DOHH2 (cell line): ENCODE measurements at regions not wholly inside any gene's neighbourhood (a gene's known extent, or its start where the extent isn't known, plus 50 kb on each side); places are given as distances from the start of the nearest gene placed in this dataset.
A peak's percentile ranks its signal among the peaks of the same experiment; 100 is the strongest.

ENCODE experiments used
- H3F3A ChIP-seq: fragments of 200-600 bp; sonication (generic), shearing (Covaris generic); 2 replicates; pipeline ENCODE4 v1.6.0; 2016; ENCODE audit warnings: antibody characterized with exemption, mild to moderate bottlenecking; ENCODE audit not compliant: control insufficient read depth, insufficient read depth
- H3K27ac ChIP-seq: fragments of 200-600 bp; sonication (generic); 2 replicates; pipeline ENCODE4 v1.5.1; 2014; ENCODE audit warnings: low read depth, mild to moderate bottlenecking, low read length, moderate library complexity
- H3K27me3 ChIP-seq: fragments of 200-600 bp; sonication (generic); 2 replicates; pipeline ENCODE4 v1.6.1; 2014; ENCODE audit warnings: mild to moderate bottlenecking, low read length, mixed read lengths; ENCODE audit not compliant: control insufficient read depth
- H3K36me3 ChIP-seq: fragments of 200-600 bp; sonication (generic); 2 replicates; pipeline ENCODE4 v1.6.1; 2014; ENCODE audit warnings: mild to moderate bottlenecking, low read length, moderate library complexity, mixed read lengths; ENCODE audit not compliant: control insufficient read depth
- H3K4me1 ChIP-seq: fragments of 200-600 bp; sonication (generic); 2 replicates; pipeline ENCODE4 v1.6.1; 2014; ENCODE audit warnings: mild to moderate bottlenecking, low read length, mixed read lengths; ENCODE audit not compliant: control insufficient read depth
- H3K4me2 ChIP-seq: fragments of 200-600 bp; sonication (generic); 2 replicates; pipeline ENCODE4 v1.6.0; 2014; ENCODE audit warnings: mild to moderate bottlenecking, low read length, moderate library complexity
- H3K4me3 ChIP-seq: fragments of 200-600 bp; sonication (generic); 2 replicates; pipeline ENCODE4 v1.5.1; 2014; ENCODE audit warnings: mild to moderate bottlenecking, low read length, mixed read lengths
- H3K79me2 ChIP-seq: fragments of 200-600 bp; sonication (generic); 2 replicates; pipeline ENCODE4 v1.6.1; 2014; ENCODE audit warnings: mild to moderate bottlenecking, low read length, mixed read lengths; ENCODE audit not compliant: control insufficient read depth
- H3K9me2 ChIP-seq: fragments of 200-600 bp; sonication (generic); replicated peaks from 2 replicates; pipeline ENCODE4 v1.6.1; 2014; ENCODE audit warnings: mild to moderate bottlenecking, low read length, mixed read lengths; ENCODE audit not compliant: control insufficient read depth
- H3K9me3 ChIP-seq: fragments of 200-600 bp; sonication (generic); 2 replicates; pipeline ENCODE4 v1.6.1; 2014; ENCODE audit warnings: antibody characterized with exemption, low read length, mixed read lengths; ENCODE audit not compliant: control insufficient read depth, insufficient read depth
- H4K20me1 ChIP-seq: fragments of 200-600 bp; sonication (generic); 2 replicates; pipeline ENCODE4 v1.6.0; 2014; ENCODE audit warnings: low read depth, mild to moderate bottlenecking, antibody characterized with exemption, low read length, moderate library complexity; ENCODE audit not compliant: control insufficient read depth, insufficient read depth
- CTCF ChIP-seq: fragments of 200-600 bp; sonication (generic); IDR thresholded peaks from one replicate; pipeline ENCODE4 v1.5.1; 2014; ENCODE audit warnings: antibody characterized with exemption, mild to moderate bottlenecking, low read depth, low read length; ENCODE audit not compliant: poor library complexity, severe bottlenecking
- EZH2phosphoT487 ChIP-seq: fragments of 200-600 bp; sonication (generic); IDR thresholded peaks from 2 replicates; pipeline ENCODE4 v1.6.1; 2017; ENCODE audit warnings: borderline replicate concordance, mild to moderate bottlenecking, antibody characterized with exemption, low read length, moderate library complexity, mixed read lengths

DNA sequence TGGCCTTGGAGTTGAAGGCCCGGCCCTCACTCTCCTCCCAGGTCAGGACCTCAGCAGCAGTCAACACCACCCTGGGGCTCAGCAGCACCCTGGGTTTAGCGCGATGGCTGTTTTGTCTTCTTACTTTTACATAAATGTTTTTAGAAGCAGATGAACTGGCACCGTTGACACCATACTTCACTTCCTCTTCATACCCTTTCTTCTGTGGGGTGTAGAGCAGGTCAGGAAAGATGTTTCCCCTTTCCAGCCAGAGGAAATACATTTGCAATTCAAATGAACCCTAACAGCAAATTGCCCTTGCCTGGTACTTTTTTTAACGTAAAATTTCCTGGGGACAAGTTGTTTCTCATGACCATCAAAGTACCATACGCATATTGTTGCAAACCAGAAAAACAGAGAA, 54.7 kb upstream of the SNX9 start:
- Histone ChIP-seq H3K27me3 (peaks cover 34% of the 10 kb centered on the region), H3K4me1 (peaks cover 69% of the 10 kb centered on the region), H3K4me3 (peak overlapping the region; percentile 53), H3K79me2 (no peaks in the 10 kb centered on the region), H3K27ac (peak overlapping the region; percentile 88), H3K9me2 (no peaks in the 10 kb centered on the region), H3K36me3 (no peaks in the 10 kb centered on the region), H3F3A (peaks cover 19% of the 10 kb centered on the region), H3K9me3 (no peaks in the 10 kb centered on the region), H4K20me1 (peaks cover 4% of the 10 kb centered on the region; the same call in 1 of the 2 replicates), H3K4me2 (peak overlapping the region; percentile 78)
- TF ChIP-seq EZH2phosphoT487 (no peak), CTCF (no peak)

GRCh38 chr6:157768863-157769551, 54.0 kb upstream of the SNX9 start:
- H3K9me3 ChIP-seq, result no peaks in the 10 kb centered on the region
- H3K79me2 ChIP-seq, result no peaks in the 10 kb centered on the region
- peak overlapping the region; percentile 53 for H3K4me3 ChIP-seq
- H3K27ac ChIP-seq, result peak overlapping the region; percentile 88
- no peaks in the 10 kb centered on the region for H4K20me1 ChIP-seq
- peak overlapping the region; percentile 78 for H3K4me2 ChIP-seq
- peaks cover 14% of the 10 kb centered on the region for H3F3A ChIP-seq
- H3K4me1 ChIP-seq, result peaks cover 62% of the 10 kb centered on the region
- H3K27me3 ChIP-seq, result peaks cover 39% of the 10 kb centered on the region
- TF ChIP-seq CTCF (no peak), EZH2phosphoT487 (no peak)
- H3K9me2 ChIP-seq, result no peaks in the 10 kb centered on the region
- H3K36me3 ChIP-seq, result no peaks in the 10 kb centered on the region

DNA sequence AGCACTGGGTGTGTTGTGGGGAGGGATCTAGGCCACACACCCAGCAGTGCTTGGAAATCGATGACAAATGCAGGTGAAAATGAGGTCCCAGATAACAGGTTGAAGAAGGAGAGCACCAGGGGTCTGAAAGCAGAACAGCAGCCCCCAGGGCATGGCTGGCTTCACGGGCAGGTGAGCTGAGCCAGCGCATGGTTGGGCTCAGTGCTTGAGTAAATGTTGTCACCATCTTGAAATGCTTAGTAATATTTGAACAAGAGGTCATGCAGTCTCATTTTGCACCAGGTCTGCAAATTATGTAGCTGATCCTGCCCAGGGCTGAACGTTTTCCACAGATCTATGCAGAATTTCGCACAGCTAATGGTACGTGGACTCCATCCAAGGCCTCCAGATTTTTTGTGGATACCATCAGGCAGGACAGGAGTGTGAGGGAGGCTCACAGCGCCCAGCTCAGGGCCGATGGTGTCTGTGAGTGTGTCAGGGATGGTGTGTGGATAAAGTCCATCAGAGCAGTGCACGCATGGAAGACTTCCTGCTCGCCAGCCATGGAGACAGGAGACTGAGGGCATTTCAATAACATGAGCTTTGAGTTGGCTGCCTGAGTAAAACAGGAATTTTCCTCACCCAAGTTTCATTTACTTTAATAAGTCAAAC, 53.1 kb upstream of the SNX9 start:
- no peaks in the 10 kb centered on the region for H3K9me3 ChIP-seq
- H3K79me2 ChIP-seq, result no peaks in the 10 kb centered on the region
- TF ChIP-seq EZH2phosphoT487, result no peak
- TF ChIP-seq CTCF, result no peak
- no peak overlapping the region for H3K27ac ChIP-seq
- H3F3A ChIP-seq, result peaks cover 5% of the 10 kb centered on the region
- H3K4me2 ChIP-seq, result peak overlapping the region; percentile 78; the same call in 1 of the 2 replicates
- no peaks in the 10 kb centered on the region for H3K9me2 ChIP-seq
- peaks cover 42% of the 10 kb centered on the region for H3K27me3 ChIP-seq
- H3K4me3 ChIP-seq, result no peak overlapping the region
- H3K36me3 ChIP-seq, result no peaks in the 10 kb centered on the region
- no peaks in the 10 kb centered on the region for H4K20me1 ChIP-seq
- peaks cover 53% of the 10 kb centered on the region for H3K4me1 ChIP-seq
